Activated naive CD8-positive, alpha-beta T cell treated with anti-CD3 and anti-CD28 coated beads for 36 hours (primary cell): ENCODE measurements at regions not wholly inside any gene's neighbourhood (a gene's known extent, or its start where the extent isn't known, plus 50 kb on each side); places are given as distances from the start of the nearest gene placed in this dataset.
"Not testable (repeated sequence)": the region's sequence is repeated elsewhere in the genome, so short reads cannot be mapped to it uniquely, and the experiment has no call there.

ENCODE experiments used
- DNase-seq: peaks from one replicate; pipeline ENCODE4 v3.0.0; 2021
- H3K27ac Mint-ChIP-seq: one replicate; pipeline ENCODE4 v1.8.0; 2022; ENCODE audit warnings: mild to moderate bottlenecking, moderate library complexity, mixed read lengths
- H3K27me3 Mint-ChIP-seq: one replicate; pipeline ENCODE4 v1.8.0; 2022; ENCODE audit warnings: mild to moderate bottlenecking, mixed read lengths
- H3K36me3 Mint-ChIP-seq: one replicate; pipeline ENCODE4 v1.8.0; 2021; ENCODE audit warnings: mild to moderate bottlenecking, mixed read lengths
- H3K4me1 Mint-ChIP-seq: one replicate; pipeline ENCODE4 v1.8.0; 2021; ENCODE audit warnings: mixed read lengths
- H3K4me3 Mint-ChIP-seq: one replicate; pipeline ENCODE4 v1.8.0; 2022; ENCODE audit warnings: mild to moderate bottlenecking, moderate library complexity, mixed read lengths
- H3K9me3 Mint-ChIP-seq: one replicate; pipeline ENCODE4 v1.8.0; 2022; ENCODE audit warnings: mixed read lengths

DNA sequence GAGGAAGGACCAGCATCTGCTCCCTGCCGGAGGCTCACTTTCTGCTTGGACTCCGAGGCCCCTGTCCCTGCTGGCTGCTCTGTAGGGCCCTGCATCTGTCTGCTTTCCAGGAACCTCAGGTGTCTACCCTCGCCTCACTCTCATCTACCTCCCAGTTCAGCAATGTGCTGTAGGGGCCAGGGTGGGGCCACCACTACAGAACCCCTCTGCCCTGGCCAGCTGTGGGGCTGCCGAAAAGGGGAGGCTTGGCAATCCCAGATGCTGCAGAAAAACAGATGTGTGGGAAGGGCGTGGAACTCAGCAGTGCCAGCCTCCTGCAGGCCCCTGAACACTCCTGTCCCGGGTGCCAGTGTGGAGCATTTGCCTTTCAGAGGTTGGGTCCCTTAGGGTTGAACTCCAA is 80.1 kb upstream of the ZNF469 start:
- H3K36me3 Mint-ChIP-seq = no peaks in the 10 kb centered on the region
- H3K27ac Mint-ChIP-seq = no peak overlapping the region
- peaks cover 18% of the 10 kb centered on the region for H3K27me3 Mint-ChIP-seq
- no peak for DNase-seq
- no peak overlapping the region for H3K4me3 Mint-ChIP-seq
- peaks cover 3% of the 10 kb centered on the region for H3K9me3 Mint-ChIP-seq
- no peaks in the 10 kb centered on the region for H3K4me1 Mint-ChIP-seq

DNA sequence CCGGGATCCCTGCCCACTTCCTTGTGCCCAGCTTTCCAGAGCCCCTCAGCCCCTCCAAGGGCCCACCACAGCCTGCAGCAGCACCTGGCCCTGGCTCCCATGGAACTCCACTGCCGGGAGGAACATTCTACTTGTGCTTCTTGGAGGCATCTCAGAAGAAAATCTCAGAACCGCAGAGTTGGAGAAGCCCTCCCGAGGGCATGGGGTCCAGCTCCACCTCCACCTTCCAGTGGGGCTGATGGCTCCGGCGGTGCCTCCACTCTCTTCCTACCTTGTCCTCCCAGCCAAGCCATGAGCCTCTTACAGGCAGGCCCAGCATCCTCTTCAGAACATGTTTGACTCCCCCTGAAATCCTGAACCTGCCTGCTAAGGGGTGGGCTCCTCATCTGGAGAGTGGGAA is 79.4 kb upstream of the ZNF469 start:
- DNase-seq = no peak
- Mint-ChIP-seq H3K27me3 (peaks cover 16% of the 10 kb centered on the region), H3K4me3 (no peak overlapping the region)

DNA sequence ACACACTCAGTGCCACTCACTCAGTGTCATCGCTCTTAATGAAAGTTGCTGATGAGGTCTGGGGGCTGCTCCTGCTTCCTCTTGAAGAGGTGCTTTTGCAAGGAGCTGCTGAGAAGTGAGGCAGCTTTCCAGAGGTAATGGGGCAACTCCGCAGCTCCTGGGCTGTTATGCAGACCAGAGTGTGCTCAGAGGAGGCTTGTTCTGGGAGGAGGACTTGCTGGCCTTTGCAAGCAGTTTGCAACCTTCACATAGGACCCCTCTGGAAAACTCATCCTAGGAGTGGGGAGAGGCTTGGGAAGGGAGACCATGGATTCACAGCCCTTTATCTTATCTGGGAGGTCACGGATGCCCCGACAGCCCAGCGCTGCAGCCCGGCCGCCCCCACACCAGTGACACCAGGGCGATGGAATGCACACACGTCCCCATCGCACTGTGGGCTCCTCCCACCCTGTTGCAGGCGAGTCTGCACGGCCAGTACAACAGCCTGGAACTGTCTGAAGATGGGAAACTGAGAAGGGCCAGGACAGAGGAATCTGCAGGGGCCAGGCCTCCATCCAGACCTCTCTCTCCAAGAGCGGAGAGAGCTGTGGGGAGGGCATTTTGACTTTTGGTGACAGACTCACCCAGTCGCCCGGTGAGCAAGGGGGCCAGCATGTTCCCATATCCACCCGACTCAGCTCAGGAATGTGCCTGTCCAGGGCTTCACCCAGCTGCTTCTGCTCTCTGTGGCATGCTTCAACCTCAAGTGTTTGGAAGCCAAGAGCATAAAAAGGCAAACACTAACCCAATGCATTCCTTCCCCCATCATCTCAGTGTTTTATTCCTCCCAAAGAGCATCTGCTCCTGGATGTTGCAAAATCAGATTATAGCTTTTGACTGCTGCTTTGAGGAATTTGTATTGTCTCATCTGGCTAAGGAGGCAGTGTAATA is 78.6 kb upstream of the ZNF469 start:
- no peak overlapping the region for H3K4me3 Mint-ChIP-seq
- peaks cover 16% of the 10 kb centered on the region for H3K27me3 Mint-ChIP-seq
- H3K9me3 Mint-ChIP-seq = peaks cover 3% of the 10 kb centered on the region
- H3K27ac Mint-ChIP-seq = no peak overlapping the region
- no peaks in the 10 kb centered on the region for H3K36me3 Mint-ChIP-seq
- H3K4me1 Mint-ChIP-seq = no peaks in the 10 kb centered on the region
- no peak for DNase-seq

More for the DNA sequence above, 79.4 kb upstream of the ZNF469 start:
- H3K4me1 Mint-ChIP-seq = no peaks in the 10 kb centered on the region
- H3K9me3 Mint-ChIP-seq = peaks cover 3% of the 10 kb centered on the region
- no peaks in the 10 kb centered on the region for H3K36me3 Mint-ChIP-seq
- no peak overlapping the region for H3K27ac Mint-ChIP-seq

DNA sequence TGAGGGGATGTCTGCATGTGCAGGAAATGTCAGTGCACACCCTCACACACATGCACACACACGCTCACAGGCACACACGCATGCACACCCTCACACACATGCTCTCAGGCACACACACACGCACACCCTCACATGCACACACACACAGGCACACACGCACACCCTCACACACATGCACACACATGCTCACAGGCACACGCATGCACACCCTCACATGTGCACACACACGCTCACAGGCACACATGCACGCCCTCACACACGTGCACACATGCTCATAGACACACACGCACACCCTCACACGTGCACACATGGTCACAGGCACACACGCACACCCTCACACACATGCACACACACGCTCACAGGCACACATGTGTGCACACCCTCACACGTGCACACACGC is 77.6 kb upstream of the ZNF469 start:
- no peak overlapping the region for H3K4me3 Mint-ChIP-seq
- H3K27me3 Mint-ChIP-seq = peaks cover 20% of the 10 kb centered on the region
- no peaks in the 10 kb centered on the region for H3K4me1 Mint-ChIP-seq
- DNase-seq = no peak
- no peak overlapping the region for H3K27ac Mint-ChIP-seq
- H3K36me3 Mint-ChIP-seq = no peaks in the 10 kb centered on the region
- H3K9me3 Mint-ChIP-seq = peaks cover 3% of the 10 kb centered on the region

DNA sequence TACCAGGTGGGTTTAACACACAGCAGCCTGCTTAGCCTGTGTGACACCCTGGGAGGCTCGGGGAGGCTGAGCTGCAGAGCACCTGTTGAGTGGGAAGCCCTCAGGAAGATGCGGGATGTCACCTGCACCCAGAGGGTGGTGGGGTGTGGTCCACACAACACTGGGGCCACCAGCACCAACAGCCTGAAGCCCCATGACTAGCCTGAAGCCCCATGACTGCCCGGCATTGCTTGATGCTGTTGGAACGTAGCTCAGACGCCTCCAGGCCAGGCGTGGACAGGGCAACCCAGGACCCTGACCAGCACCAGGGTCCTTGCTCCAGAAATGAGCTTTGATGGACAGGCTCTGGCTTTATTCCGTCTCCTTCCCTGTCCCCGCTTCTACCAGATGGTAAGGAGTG is 76.3 kb upstream of the ZNF469 start:
- no peaks in the 10 kb centered on the region for H3K4me1 Mint-ChIP-seq
- DNase-seq = no peak
- no peak overlapping the region for H3K4me3 Mint-ChIP-seq
- H3K27me3 Mint-ChIP-seq = peaks cover 17% of the 10 kb centered on the region
- H3K36me3 Mint-ChIP-seq = no peaks in the 10 kb centered on the region
- H3K9me3 Mint-ChIP-seq = peaks cover 3% of the 10 kb centered on the region
- no peak overlapping the region for H3K27ac Mint-ChIP-seq

DNA sequence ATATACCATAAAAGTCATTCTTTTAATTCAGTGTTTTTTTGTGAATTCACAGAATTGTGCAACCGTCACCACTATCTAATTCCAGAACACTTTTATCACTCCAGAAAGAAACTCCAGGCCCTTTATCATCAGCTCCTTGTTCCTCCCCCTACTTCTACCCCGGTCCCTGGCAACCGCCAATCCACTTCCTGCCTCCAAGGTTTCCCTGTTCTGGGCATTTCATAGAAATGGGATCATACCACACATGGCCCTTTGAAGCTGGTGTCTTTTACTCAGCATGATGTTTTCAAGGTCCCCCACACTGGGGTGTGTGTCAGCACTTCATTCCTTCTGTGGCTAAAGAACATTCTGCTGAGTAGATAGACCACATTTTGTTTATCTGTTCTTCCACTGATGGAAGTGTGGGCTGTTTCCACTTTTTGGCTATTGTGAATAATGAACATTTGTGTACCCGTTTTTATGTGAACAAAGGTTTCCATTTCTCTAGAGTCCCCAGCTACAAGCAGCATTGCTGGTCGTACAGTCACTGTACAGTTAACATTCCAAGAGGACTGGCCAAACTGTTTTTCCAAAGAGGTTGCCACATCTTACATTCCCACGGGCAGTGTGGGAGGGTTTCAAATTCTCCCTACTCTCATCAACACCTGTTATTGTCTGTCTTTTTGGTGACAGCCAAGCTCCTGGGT is 75.8 kb upstream of the ZNF469 start:
- DNase-seq = no peak
- H3K4me3 Mint-ChIP-seq = no peak overlapping the region
- H3K4me1 Mint-ChIP-seq = no peaks in the 10 kb centered on the region
- H3K36me3 Mint-ChIP-seq = no peaks in the 10 kb centered on the region
- no peak overlapping the region for H3K27ac Mint-ChIP-seq
- peaks cover 17% of the 10 kb centered on the region for H3K27me3 Mint-ChIP-seq
- H3K9me3 Mint-ChIP-seq = peaks cover 5% of the 10 kb centered on the region

DNA sequence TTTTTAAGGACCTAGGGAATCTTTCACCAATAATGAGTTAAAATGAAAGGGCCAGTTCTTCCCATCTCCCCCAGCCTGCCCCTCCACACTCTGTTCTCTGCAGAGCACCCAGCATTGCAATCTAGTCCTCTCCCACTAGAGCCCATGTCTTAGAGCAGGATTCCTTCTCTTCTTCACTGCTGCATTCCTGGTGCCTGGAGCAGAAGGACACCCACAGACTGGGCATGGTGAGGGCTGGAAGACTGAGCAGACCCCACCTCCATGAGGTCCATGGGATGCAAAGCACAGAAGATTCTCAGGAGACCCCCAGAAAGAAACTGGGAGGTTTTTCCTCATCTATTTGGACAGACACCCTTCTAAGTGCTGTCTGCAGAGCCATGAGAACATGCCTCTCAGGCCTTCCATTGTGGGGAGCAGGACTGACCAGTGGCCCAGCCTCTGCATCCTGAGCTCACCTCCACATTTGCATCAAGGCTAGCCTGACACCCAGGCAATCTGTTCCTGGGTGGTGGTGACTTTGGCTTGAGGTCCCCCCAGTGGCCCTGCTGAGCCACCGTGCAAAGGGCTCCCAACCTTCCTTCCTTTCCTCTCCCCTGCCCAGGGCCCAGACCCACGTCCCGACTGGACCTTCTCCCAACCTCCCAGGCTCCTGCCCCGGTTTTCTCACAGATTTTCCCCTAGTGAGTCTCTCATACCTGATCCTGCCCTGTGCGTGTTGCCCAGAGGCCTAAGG is 74.2 kb upstream of the ZNF469 start:
- H3K9me3 Mint-ChIP-seq = peaks cover 11% of the 10 kb centered on the region

DNA sequence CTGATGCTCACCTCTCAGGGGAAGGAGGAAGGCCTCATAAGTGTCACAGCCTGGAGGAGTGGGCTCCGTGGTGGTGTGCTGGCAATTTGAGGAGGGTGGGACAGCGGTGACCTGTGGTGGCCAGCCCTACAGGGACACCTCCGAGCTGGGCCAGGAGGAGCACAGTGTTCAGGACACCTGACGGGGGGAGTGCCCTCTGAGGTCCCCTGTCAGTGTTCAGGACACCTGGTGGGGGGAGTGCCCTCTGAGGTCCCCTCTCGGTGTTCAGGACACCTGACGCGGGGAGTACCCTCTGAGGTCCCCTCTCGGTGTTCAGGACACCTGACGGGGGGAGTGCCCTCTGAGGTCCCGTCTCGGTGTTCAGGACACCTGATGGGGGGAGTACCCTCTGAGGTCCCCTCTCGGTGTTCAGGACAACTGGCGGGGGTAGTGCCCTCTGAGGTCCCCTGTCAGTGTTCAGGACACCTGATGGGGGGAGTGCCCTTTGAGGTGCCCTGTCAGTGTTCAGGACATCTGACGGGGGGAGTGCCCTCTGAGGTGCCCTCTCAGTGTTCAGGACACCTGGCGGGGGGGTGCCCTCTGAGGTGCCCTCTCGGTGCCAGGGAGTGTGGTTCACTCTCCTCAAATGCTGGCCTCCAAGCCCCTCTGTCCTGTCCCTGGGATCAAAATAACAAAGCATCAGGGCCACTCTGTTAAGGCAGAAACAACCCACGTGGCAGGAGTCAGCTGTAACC is 73.4 kb upstream of the ZNF469 start:
- Mint-ChIP-seq H3K4me1 (no peaks in the 10 kb centered on the region), H3K27ac (no peak overlapping the region), H3K9me3 (peaks cover 11% of the 10 kb centered on the region), H3K36me3 (no peaks in the 10 kb centered on the region), H3K27me3 (peaks cover 14% of the 10 kb centered on the region), H3K4me3 (no peak overlapping the region)
- no peak for DNase-seq

More for the DNA sequence above, 74.2 kb upstream of the ZNF469 start:
- Mint-ChIP-seq H3K36me3 (no peaks in the 10 kb centered on the region), H3K4me3 (no peak overlapping the region), H3K4me1 (no peaks in the 10 kb centered on the region), H3K27me3 (peaks cover 16% of the 10 kb centered on the region), H3K27ac (no peak overlapping the region)
- no peak for DNase-seq

DNA sequence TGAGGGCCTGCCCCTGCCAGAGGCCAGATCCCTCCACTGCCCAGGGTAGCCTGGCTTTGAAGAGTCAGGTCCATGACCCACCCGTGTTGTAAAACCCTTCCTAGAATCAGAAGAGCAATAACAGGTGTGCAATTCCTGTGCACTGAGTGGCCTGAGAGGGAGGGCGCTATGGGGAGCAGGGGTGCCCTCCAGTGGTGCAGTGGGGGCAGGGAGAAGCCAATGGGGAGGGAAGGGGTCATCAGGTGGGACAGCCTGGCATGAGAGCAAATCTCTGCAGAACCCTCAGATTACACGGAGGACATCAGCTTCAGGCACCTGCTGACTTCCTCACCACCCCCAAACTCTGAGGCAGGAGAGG is 72.9 kb upstream of the ZNF469 start:
- Mint-ChIP-seq H3K36me3 (no peaks in the 10 kb centered on the region), H3K9me3 (peaks cover 11% of the 10 kb centered on the region)
- no peak for DNase-seq

DNA sequence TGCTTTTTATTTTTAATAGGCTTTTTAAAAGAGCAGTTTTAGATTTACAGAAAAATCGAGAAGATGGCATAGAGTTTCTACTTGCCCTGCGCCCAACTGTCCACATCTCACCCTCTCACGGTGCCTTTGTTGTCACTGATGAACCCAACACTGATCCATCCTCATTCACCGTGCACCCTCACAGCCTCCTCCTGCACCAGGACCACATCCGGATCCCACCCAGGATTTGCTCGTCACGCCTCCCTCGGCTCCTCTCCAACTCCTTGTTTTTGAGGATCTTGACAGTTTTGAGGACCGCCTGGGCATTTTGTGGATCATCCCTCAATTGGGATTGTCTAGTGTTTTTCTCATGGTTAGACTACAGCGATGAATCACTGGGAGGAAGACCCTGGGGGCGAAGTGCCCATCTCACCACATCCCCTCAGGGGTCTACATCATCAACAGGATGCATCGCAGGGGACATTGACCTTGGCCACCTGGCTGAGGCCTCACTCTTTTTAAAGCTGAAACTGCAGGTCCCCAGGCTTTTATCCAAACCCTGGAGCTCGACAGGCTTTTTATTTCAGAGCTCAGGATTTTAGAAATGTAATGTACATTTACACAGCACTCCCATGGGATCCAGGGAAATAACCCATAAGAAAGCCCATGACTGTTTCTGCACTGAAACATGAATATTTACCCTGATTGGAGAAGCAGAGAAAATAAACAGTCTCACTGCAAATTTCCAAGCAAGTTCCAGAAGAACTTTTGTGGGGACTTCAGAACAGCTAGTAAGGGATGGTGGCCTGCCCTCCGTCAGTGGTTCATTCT is 71.8 kb upstream of the ZNF469 start:
- no peak overlapping the region for H3K4me3 Mint-ChIP-seq
- DNase-seq = no peak

More for the DNA sequence above, 72.9 kb upstream of the ZNF469 start:
- Mint-ChIP-seq H3K27me3 (peaks cover 14% of the 10 kb centered on the region), H3K27ac (no peak overlapping the region), H3K4me3 (no peak overlapping the region), H3K4me1 (no peaks in the 10 kb centered on the region)

DNA sequence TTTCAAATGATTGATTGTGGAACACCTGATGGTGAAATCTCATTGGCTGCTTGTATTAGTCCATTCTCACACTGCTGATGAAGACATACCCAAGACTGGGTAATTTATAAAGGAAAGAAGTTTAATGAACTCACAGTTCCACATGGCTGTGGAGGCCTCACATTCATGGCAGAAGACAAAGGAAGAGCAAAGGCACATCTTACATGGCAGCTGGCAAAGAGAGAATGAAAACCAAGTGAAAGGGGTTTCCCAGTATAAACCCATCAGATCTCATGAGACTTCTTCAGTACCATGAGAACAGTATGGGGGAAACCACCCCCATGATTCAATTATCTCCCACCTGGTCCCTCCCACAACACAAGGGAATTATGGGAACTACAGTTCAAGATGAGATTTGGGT is 70.9 kb upstream of the ZNF469 start:
- H3K4me3 Mint-ChIP-seq, H3K9me3 Mint-ChIP-seq, DNase-seq, H3K27ac Mint-ChIP-seq, H3K36me3 Mint-ChIP-seq, H3K4me1 Mint-ChIP-seq: not testable (repeated sequence)
- H3K27me3 Mint-ChIP-seq = peaks cover 14% of the 10 kb centered on the region

More for the DNA sequence above, 71.8 kb upstream of the ZNF469 start:
- Mint-ChIP-seq H3K36me3 (no peaks in the 10 kb centered on the region), H3K9me3 (peaks cover 8% of the 10 kb centered on the region), H3K27ac (no peak overlapping the region), H3K27me3 (peaks cover 14% of the 10 kb centered on the region), H3K4me1 (no peaks in the 10 kb centered on the region)

DNA sequence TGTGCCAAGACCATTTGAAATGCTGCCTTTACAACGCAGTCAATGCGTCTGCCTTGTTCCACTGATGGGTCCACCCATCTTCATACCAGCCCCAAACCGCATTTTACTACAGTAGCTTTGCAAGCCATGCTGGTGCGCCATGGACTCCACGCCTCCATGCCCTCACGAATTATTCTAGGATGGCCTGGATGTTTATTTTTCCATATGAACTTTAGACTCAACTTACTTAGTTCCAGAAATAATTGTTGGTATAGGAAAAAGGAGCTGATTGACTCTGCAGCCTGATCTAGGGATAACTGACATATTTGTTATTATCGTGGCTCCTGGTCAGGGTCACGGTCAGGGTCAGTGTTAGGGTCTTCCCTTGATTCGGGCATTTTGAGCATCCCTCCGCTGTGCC is 70.0 kb upstream of the ZNF469 start:
- no peak for DNase-seq
- H3K27me3 Mint-ChIP-seq = peaks cover 18% of the 10 kb centered on the region
- H3K27ac Mint-ChIP-seq = no peak overlapping the region
- peaks cover 8% of the 10 kb centered on the region for H3K9me3 Mint-ChIP-seq
- no peaks in the 10 kb centered on the region for H3K36me3 Mint-ChIP-seq
- H3K4me3 Mint-ChIP-seq = no peak overlapping the region
- no peaks in the 10 kb centered on the region for H3K4me1 Mint-ChIP-seq

DNA sequence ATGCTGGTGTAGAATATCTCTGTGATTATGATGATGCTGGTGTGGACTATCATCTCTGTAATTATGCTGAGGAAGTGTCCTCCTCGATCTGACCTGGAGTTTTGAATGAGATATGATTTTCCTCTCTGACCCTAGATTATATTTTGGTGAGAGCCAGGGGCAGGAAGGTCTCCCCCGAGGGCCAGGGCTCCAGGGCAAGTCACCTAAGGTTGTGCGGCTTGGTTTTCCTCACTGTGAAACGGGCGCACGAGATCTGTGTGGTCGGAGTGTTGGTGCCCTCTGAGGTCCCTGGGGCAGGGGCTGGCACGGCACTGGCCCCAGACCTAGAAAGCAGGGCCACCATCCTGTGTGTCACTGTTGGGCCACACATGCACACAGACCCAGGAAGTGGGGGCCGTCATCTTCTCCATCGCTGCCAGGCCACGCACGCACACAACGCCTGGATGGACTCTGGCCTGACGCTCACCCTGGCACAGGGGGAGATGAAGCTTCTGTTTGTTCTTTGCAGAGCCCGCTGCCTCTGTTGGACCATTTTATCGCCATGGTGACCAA is 67.7 kb upstream of the ZNF469 start:
- H3K27me3 Mint-ChIP-seq = peaks cover 13% of the 10 kb centered on the region
- no peak overlapping the region for H3K4me3 Mint-ChIP-seq
- H3K36me3 Mint-ChIP-seq = no peaks in the 10 kb centered on the region
- no peak for DNase-seq
- no peak overlapping the region for H3K27ac Mint-ChIP-seq
- no peaks in the 10 kb centered on the region for H3K4me1 Mint-ChIP-seq
- peaks cover 8% of the 10 kb centered on the region for H3K9me3 Mint-ChIP-seq
